K562 (cell line): ENCODE measurements at regions not wholly inside any gene's neighbourhood (a gene's known extent, or its start where the extent isn't known, plus 50 kb on each side); places are given as distances from the start of the nearest gene placed in this dataset.

ENCODE experiments used
- ATAC-seq: fragments of 200-7000 bp; cut with Tn5 transposase; 3 replicates; pipeline ENCODE4 v1.9.1; 2020; ENCODE audit warnings: moderate library complexity
- BruUV-seq: library from RNA; stranded (reverse); fragments of 400-500 nt; replicated peaks from 2 replicates; lab custom pipeline; 2021; lab: Mats Ljungman, UMichigan
- CTCF ChIA-PET: fragments of 300-600 bp; formaldehyde crosslinking; extraction: SDS; loops from one replicate; lab custom pipeline; 2021; ENCODE audit warnings: low intra/inter-chr PET ratio; lab: Yijun Ruan, JAX
- POLR2A ChIA-PET: fragments of 300-600, 350-650 bp; sonication (Branson Sonifier 250); formaldehyde crosslinking; extraction: SDS; loops from one replicate; lab custom pipeline; 2021; ENCODE audit warnings: antibody characterized with exemption, inconsistent platforms; lab: Yijun Ruan, JAX
- DNase-seq, 4 experiments: peaks; one replicate each; pipeline versions ENCODE4 v3.0.0 to v3.0.0-alpha.2; 2011 to 2018; ENCODE audit warnings: low spot score in 3 of 4, mixed read lengths in 3 of 4; ENCODE audit errors: extremely low read depth in 1 of 4
- FAIRE-seq: peaks from 2 replicates; lab custom pipeline; 2011; peaks lifted over from hg19 to GRCh38; lab: Jason Lieb, UNC
- H2AFZ ChIP-seq: 2 replicates; pipeline ENCODE4 v1.6.0; 2011; ENCODE audit warnings: low read depth, low read length, control low read depth, inconsistent platforms
- H3K27ac ChIP-seq: fragments of 200-600 bp; 3 replicates; pipeline ENCODE4 v1.8.0; 2011; ENCODE audit warnings: low read depth, mild to moderate bottlenecking, control low read depth, inconsistent platforms, low read length, moderate library complexity, mixed read lengths; ENCODE audit errors: extremely low read depth
- H3K27me3 ChIP-seq, 2 experiments: fragments of 300-600 bp in 1 of 2; 2 replicates in 1 of 2; 3 replicates in 1 of 2; pipeline versions ENCODE4 v1.6.0 to v1.8.0; 2011; ENCODE audit warnings: inconsistent platforms in 2 of 2, low read length in 2 of 2, mild to moderate bottlenecking in 1 of 2, mixed read lengths in 1 of 2, moderate library complexity in 1 of 2; ENCODE audit not compliant: control insufficient read depth in 2 of 2, insufficient read depth in 2 of 2
- H3K36me3 ChIP-seq: fragments of 300-600 bp; 3 replicates; pipeline ENCODE4 v1.8.0; 2011; ENCODE audit warnings: mild to moderate bottlenecking, low read length, inconsistent platforms; ENCODE audit not compliant: control insufficient read depth, insufficient read depth
- H3K4me1 ChIP-seq, 2 experiments: fragments of 200-600 bp in 1 of 2; replicated peaks in 1 of 2; 2 replicates in 1 of 2; 3 replicates in 1 of 2; pipeline versions ENCODE4 v1.5.1 to v1.8.0; 2011; ENCODE audit warnings: inconsistent platforms in 2 of 2, low read length in 2 of 2, mild to moderate bottlenecking in 1 of 2, mixed read lengths in 1 of 2, moderate library complexity in 1 of 2; ENCODE audit not compliant: control insufficient read depth in 2 of 2, insufficient read depth in 2 of 2
- H3K4me2 ChIP-seq: 2 replicates; pipeline ENCODE4 v1.6.1; 2011; ENCODE audit warnings: low read length, control low read depth, inconsistent platforms, mixed read lengths; ENCODE audit not compliant: insufficient read depth
- H3K4me3 ChIP-seq: fragments of 200-600 bp; sonication (generic), shearing (Covaris generic); 2 replicates; pipeline ENCODE4 v1.5.1; 2016; ENCODE audit warnings: control low read depth, inconsistent platforms
- H3K79me2 ChIP-seq: fragments of 200-600 bp; 3 replicates; pipeline ENCODE4 v1.8.0; 2011; ENCODE audit warnings: low read length, inconsistent platforms; ENCODE audit not compliant: control insufficient read depth, insufficient read depth
- H3K9ac ChIP-seq, 2 experiments: 2 replicates each; pipeline versions ENCODE4 v1.6.0 to v1.6.1; 2011; ENCODE audit warnings: low read depth in 2 of 2, low read length in 2 of 2, control low read depth in 1 of 2, inconsistent platforms in 1 of 2, mild to moderate bottlenecking in 1 of 2, mixed read lengths in 1 of 2; ENCODE audit not compliant: insufficient read depth in 1 of 2
- H3K9me1 ChIP-seq: one replicate; pipeline ENCODE4 v1.6.0; 2011; ENCODE audit warnings: inconsistent platforms, mild to moderate bottlenecking, low read length, moderate library complexity; ENCODE audit not compliant: control insufficient read depth, insufficient read depth
- H3K9me3 ChIP-seq: replicated peaks from 2 replicates; pipeline ENCODE4 v1.5.1; 2011; ENCODE audit warnings: low read depth, low read length, inconsistent platforms; ENCODE audit not compliant: control insufficient read depth, insufficient read depth
- H4K20me1 ChIP-seq: replicated peaks from 2 replicates; pipeline ENCODE4 v1.6.1; 2011; ENCODE audit warnings: low read length, inconsistent platforms, mixed read lengths; ENCODE audit not compliant: control insufficient read depth, insufficient read depth
- ARID1B ChIP-seq: fragments of 450-650 bp; IDR thresholded peaks from 2 replicates; pipeline ENCODE4 v1.6.1; 2016; ENCODE audit warnings: antibody characterized with exemption, mild to moderate bottlenecking, inconsistent platforms
- BACH1 ChIP-seq: fragments of 200-800 bp; sonication (Bioruptor generic); IDR thresholded peaks from 2 replicates; pipeline ENCODE4 v1.6.1; 2016; ENCODE audit warnings: missing genetic modification characterization, missing compliant biosample characterization
- C11orf30 ChIP-seq: fragments of 450-650 bp; IDR thresholded peaks from 2 replicates; pipeline ENCODE4 v1.6.1; 2016; ENCODE audit warnings: low read depth, mild to moderate bottlenecking
- KDM1A ChIP-seq, 2 experiments: fragments of 450-650 bp; IDR thresholded peaks; 2 replicates each; pipeline ENCODE4 v1.6.1; 2016; ENCODE audit warnings: mild to moderate bottlenecking in 2 of 2
- MYNN ChIP-seq, 2 experiments: sonication (generic); formaldehyde crosslinking in 1 of 2; IDR thresholded peaks; 2 replicates each; pipeline versions ENCODE4 v1.5.0 to v1.6.1; 2016 to 2020; ENCODE audit warnings: antibody characterized with exemption in 1 of 2, missing genetic modification reagents in 1 of 2
- NCOA4 ChIP-seq: fragments of 450-650 bp; IDR thresholded peaks from 2 replicates; pipeline ENCODE4 v1.6.1; 2018; ENCODE audit warnings: mild to moderate bottlenecking; ENCODE audit not compliant: partially characterized antibody
- NR3C1 ChIP-seq: sonication (generic); formaldehyde crosslinking; IDR thresholded peaks from 2 replicates; pipeline ENCODE4 v1.8.1; 2022; ENCODE audit warnings: missing genetic modification reagents
- RBBP5 ChIP-seq: fragments of 200-600 bp; sonication (generic); IDR thresholded peaks from 2 replicates; pipeline ENCODE4 v1.6.1; 2012; ENCODE audit warnings: borderline replicate concordance, mild to moderate bottlenecking, low read length, control low read depth, inconsistent platforms; ENCODE audit not compliant: insufficient read depth, poor library complexity, severe bottlenecking
- ZNF507 ChIP-seq: conservative IDR thresholded peaks from 2 replicates; pipeline ENCODE4 v1.6.1; 2017; ENCODE audit warnings: missing genetic modification characterization, missing compliant biosample characterization
- ZNF57 ChIP-seq: fragments of 450-650 bp; formaldehyde crosslinking; IDR thresholded peaks from 2 replicates; pipeline ENCODE4 v1.4.0; 2020; ENCODE audit warnings: mild to moderate bottlenecking, moderate library complexity
- in situ Hi-C: fragments of 300-500 bp; cut with MboI; formaldehyde crosslinking; loops from 4 replicates; pipeline ENCODE4 v1.15.0; 2018; ENCODE audit warnings: inconsistent platforms, mixed read lengths
- intact Hi-C: fragments of 100-400 bp; cut with micrococcal nuclease; formaldehyde crosslinking; loops from 2 replicates; pipeline ENCODE4 v1.14.2; 2022
- TF ChIP-seq, protein P1 (sequence below): fragments of 250-450 bp; sonication (Bioruptor Pico); IDR thresholded peaks from 2 replicates; pipeline ENCODE4 v1.5.0; 2021
- TF ChIP-seq, protein P2 (sequence below): sonication (generic); formaldehyde crosslinking; IDR thresholded peaks from 2 replicates; pipeline ENCODE4 v1.8.0; 2023; ENCODE audit warnings: mild to moderate bottlenecking, missing genetic modification reagents
- TF ChIP-seq, protein P3 (sequence below): sonication (generic); formaldehyde crosslinking; IDR thresholded peaks from 2 replicates; pipeline ENCODE4 v1.8.0; 2022; ENCODE audit warnings: mild to moderate bottlenecking, missing genetic modification reagents
- TF ChIP-seq, protein P4 (sequence below), 2 experiments: fragments of 450-650 bp; conservative IDR thresholded peaks; 2 replicates each; pipeline ENCODE4 v1.6.1; 2017; ENCODE audit warnings: mild to moderate bottlenecking in 2 of 2, moderate library complexity in 2 of 2
- TF ChIP-seq, protein P5 (sequence below): fragments of 250-450 bp; sonication (Bioruptor Pico); IDR thresholded peaks from 2 replicates; pipeline ENCODE4 v1.6.1; 2021; ENCODE audit warnings: mild to moderate bottlenecking

DNA sequence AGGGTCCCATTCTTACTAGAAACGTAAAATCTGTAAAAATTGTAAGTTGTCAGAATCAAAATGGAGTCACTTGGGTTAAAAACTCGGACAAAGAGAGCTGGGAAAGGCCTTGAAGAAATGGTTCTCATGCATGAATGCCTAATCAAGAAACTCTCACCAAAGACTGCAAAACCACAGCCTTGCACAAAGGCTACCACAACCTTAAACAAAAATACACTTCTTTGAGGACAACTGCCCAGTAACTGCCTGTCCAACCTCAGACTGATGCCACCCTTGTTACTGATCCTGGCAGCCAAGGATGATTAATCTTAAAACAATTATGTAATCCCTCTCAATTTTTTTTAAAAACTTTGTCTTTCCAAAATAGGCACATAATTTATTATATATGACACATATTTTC, 299.3 kb downstream of the CCDC85A start (continued):
- TF ChIP-seq, protein P1, sequence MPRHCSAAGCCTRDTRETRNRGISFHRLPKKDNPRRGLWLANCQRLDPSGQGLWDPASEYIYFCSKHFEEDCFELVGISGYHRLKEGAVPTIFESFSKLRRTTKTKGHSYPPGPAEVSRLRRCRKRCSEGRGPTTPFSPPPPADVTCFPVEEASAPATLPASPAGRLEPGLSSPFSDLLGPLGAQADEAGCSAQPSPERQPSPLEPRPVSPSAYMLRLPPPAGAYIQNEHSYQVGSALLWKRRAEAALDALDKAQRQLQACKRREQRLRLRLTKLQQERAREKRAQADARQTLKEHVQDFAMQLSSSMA (CRISPR knock-in tag): no peak
- no peak for TF ChIP-seq RBBP5
- TF ChIP-seq KDM1A (IDR thresholded peaks at IDR 0.05): no peak

DNA sequence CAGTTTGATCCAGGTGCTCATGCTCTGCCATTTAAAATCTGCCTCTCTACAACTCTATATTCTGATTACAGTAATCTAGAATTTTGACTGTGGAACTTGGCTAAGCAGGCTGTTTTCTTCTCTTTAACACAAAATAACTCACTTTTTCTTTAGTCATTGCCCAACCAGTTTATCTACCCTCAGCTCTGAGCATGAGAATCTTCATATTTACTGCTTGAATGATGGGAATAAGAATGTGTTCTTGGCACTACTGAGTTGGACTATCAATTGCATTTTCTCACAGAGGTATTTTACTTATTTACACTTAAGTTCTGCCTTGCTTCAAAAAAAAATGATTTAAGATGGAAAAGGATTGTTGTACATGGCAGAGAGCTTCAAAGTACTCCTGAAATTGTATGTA, 301.1 kb downstream of the CCDC85A start:
- CTCF ChIA-PET: no interaction called here
- FAIRE-seq (no peak), DNase-seq (no peak), ATAC-seq (no peak)
- no peaks in the 10 kb centered on the region for H3K9me1 ChIP-seq
- H3K79me2 ChIP-seq: no peaks in the 10 kb centered on the region
- H3K36me3 ChIP-seq: no peaks in the 10 kb centered on the region
- POLR2A ChIA-PET: no interaction called here
- H3K27me3 ChIP-seq: no peaks in the 10 kb centered on the region
- intact Hi-C loops: no loop called here
- in situ Hi-C loops: no loop called here
- H3K9me3 ChIP-seq: peaks cover 2% of the 10 kb centered on the region; the same call in 1 of the 2 replicates
- BruUV-seq: no TSS peak
- H4K20me1 ChIP-seq: no peaks in the 10 kb centered on the region
- H2AFZ ChIP-seq: no peak overlapping the region
- no peak overlapping the region for H3K4me2 ChIP-seq
- no peak overlapping the region for H3K9ac ChIP-seq
- H3K27ac ChIP-seq: no peak overlapping the region
- H3K4me1 ChIP-seq: no peaks in the 10 kb centered on the region
- no peak overlapping the region for H3K4me3 ChIP-seq
- TF ChIP-seq, protein P2, sequence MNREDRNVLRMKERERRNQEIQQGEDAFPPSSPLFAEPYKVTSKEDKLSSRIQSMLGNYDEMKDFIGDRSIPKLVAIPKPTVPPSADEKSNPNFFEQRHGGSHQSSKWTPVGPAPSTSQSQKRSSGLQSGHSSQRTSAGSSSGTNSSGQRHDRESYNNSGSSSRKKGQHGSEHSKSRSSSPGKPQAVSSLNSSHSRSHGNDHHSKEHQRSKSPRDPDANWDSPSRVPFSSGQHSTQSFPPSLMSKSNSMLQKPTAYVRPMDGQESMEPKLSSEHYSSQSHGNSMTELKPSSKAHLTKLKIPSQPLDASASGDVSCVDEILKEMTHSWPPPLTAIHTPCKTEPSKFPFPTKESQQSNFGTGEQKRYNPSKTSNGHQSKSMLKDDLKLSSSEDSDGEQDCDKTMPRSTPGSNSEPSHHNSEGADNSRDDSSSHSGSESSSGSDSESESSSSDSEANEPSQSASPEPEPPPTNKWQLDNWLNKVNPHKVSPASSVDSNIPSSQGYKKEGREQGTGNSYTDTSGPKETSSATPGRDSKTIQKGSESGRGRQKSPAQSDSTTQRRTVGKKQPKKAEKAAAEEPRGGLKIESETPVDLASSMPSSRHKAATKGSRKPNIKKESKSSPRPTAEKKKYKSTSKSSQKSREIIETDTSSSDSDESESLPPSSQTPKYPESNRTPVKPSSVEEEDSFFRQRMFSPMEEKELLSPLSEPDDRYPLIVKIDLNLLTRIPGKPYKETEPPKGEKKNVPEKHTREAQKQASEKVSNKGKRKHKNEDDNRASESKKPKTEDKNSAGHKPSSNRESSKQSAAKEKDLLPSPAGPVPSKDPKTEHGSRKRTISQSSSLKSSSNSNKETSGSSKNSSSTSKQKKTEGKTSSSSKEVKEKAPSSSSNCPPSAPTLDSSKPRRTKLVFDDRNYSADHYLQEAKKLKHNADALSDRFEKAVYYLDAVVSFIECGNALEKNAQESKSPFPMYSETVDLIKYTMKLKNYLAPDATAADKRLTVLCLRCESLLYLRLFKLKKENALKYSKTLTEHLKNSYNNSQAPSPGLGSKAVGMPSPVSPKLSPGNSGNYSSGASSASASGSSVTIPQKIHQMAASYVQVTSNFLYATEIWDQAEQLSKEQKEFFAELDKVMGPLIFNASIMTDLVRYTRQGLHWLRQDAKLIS (CRISPR knock-in tag): no peak
- no peak for TF ChIP-seq ZNF57
- TF ChIP-seq MYNN (IDR thresholded peaks at IDR 0.05): no peak
- no peak for TF ChIP-seq MYNN (CRISPR knock-in tag; IDR thresholded peaks at IDR 0.05)
- TF ChIP-seq, protein P3, sequence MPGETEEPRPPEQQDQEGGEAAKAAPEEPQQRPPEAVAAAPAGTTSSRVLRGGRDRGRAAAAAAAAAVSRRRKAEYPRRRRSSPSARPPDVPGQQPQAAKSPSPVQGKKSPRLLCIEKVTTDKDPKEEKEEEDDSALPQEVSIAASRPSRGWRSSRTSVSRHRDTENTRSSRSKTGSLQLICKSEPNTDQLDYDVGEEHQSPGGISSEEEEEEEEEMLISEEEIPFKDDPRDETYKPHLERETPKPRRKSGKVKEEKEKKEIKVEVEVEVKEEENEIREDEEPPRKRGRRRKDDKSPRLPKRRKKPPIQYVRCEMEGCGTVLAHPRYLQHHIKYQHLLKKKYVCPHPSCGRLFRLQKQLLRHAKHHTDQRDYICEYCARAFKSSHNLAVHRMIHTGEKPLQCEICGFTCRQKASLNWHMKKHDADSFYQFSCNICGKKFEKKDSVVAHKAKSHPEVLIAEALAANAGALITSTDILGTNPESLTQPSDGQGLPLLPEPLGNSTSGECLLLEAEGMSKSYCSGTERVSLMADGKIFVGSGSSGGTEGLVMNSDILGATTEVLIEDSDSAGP: no peak
- TF ChIP-seq, protein P4, sequence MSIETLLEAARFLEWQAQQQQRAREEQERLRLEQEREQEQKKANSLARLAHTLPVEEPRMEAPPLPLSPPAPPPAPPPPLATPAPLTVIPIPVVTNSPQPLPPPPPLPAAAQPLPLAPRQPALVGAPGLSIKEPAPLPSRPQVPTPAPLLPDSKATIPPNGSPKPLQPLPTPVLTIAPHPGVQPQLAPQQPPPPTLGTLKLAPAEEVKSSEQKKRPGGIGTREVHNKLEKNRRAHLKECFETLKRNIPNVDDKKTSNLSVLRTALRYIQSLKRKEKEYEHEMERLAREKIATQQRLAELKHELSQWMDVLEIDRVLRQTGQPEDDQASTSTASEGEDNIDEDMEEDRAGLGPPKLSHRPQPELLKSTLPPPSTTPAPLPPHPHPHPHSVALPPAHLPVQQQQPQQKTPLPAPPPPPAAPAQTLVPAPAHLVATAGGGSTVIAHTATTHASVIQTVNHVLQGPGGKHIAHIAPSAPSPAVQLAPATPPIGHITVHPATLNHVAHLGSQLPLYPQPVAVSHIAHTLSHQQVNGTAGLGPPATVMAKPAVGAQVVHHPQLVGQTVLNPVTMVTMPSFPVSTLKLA (conservative IDR thresholded peaks at IDR 0.05): no peak
- TF ChIP-seq, protein P5, sequence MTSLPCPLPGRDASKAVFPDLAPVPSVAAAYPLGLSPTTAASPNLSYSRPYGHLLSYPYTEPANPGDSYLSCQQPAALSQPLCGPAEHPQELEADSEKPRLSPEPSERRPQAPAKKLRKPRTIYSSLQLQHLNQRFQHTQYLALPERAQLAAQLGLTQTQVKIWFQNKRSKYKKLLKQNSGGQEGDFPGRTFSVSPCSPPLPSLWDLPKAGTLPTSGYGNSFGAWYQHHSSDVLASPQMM: no peak
- TF ChIP-seq ZNF507: no peak
- TF ChIP-seq ARID1B: no peak
- no peak for TF ChIP-seq NR3C1 (CRISPR knock-in tag)
- no peak for TF ChIP-seq C11orf30
- no peak for TF ChIP-seq NCOA4
- TF ChIP-seq BACH1 (tag): no peak
